PC-3 (cell line): ENCODE measurements at regions not wholly inside any gene's neighbourhood (a gene's known extent, or its start where the extent isn't known, plus 50 kb on each side); places are given as distances from the start of the nearest gene placed in this dataset.

Experiments
- CTCF ChIP-seq: fragments of 300-600 bp; sonication (generic); conservative IDR thresholded peaks from 2 replicates; pipeline ENCODE4 v1.5.1; 2017; ENCODE audit warnings: antibody characterized with exemption, low read depth, mild to moderate bottlenecking, low read length
- EZH2 ChIP-seq: fragments of 300-600 bp; sonication (generic); IDR thresholded peaks from one replicate; pipeline ENCODE4 v1.6.1; 2017; ENCODE audit warnings: antibody characterized with exemption, mild to moderate bottlenecking, low read length; ENCODE audit not compliant: unreplicated experiment

- TF ChIP-seq CTCF (no peak), EZH2 (no peak)
Measured at GRCh38 chr6:837380-837779, 144.4 kb upstream of the EXOC2 start.
